Astrocyte of the cerebellum (primary cell): ENCODE measurements at regions not wholly inside any gene's neighbourhood (a gene's known extent, or its start where the extent isn't known, plus 50 kb on each side); places are given as distances from the start of the nearest gene placed in this dataset.

Experiments
- DNase-seq: peaks from one replicate; pipeline ENCODE4 v3.0.0-alpha.2; 2011; ENCODE audit warnings: low read depth
- H3K4me3 ChIP-seq: 2 replicates; pipeline ENCODE4 v1.5.1; 2011; ENCODE audit warnings: mild to moderate bottlenecking, low read depth, low read length, moderate library complexity
- in situ Hi-C: cut with HindIII; loops from 2 replicates; pipeline ENCODE4 v1.10.0; 2017; ENCODE audit warnings: low sequenced_read_pairs
- TF ChIP-seq, protein P1 (sequence below): IDR thresholded peaks from 2 replicates; pipeline ENCODE4 v1.5.1; 2012; ENCODE audit warnings: low read length, low read depth, moderate library complexity, mild to moderate bottlenecking; ENCODE audit errors: missing control alignments

DNA sequence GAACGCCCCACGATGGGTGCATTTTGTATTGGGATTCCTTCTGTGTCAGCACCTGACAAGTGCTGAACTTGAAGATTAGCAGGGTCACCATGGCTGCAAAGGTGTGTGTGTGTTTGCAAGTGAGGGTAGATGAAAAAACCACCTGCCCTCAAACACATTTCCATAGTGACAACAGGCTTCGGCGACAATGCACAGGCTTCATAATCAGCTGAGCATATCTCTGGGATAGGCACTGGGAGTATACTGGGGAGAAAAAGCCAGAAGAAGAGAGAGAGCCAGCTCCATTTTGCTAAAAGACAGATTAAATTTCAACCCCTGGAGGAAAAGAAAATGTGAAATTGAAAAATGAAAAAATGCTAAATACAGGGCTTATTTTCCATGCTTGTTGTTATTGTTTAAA is 656.1 kb downstream of the INHBA start:
- DNase-seq, result no peak
- no peak overlapping the region for H3K4me3 ChIP-seq
- in situ Hi-C loops, result no loop called here
- TF ChIP-seq, protein P1, sequence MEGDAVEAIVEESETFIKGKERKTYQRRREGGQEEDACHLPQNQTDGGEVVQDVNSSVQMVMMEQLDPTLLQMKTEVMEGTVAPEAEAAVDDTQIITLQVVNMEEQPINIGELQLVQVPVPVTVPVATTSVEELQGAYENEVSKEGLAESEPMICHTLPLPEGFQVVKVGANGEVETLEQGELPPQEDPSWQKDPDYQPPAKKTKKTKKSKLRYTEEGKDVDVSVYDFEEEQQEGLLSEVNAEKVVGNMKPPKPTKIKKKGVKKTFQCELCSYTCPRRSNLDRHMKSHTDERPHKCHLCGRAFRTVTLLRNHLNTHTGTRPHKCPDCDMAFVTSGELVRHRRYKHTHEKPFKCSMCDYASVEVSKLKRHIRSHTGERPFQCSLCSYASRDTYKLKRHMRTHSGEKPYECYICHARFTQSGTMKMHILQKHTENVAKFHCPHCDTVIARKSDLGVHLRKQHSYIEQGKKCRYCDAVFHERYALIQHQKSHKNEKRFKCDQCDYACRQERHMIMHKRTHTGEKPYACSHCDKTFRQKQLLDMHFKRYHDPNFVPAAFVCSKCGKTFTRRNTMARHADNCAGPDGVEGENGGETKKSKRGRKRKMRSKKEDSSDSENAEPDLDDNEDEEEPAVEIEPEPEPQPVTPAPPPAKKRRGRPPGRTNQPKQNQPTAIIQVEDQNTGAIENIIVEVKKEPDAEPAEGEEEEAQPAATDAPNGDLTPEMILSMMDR, result no peak

DNA sequence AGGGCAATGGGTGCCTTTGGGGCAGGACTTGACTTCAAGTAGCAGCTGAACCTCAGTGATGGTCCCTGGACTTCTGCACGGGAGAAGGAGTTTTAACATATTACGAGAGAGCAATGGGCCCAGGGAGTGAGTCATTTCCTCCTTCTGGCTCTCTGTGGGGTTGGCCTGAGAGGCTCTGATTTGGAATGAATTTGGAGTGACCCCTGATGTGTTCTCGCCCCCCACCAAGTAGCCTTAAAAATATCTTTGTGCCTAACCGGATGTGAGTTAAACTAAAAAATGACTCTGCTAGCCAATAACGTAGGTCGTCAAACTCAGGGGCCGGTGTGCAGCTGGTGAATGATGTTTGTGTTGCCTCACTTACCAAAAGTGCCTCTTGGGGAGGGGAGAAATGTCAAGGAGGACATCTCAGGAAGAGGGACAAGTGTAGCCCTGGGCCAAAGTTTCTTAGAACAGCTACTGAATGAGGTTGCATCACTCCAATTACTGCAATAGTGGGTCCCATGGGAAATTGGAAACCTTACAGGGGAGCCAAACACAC is 656.6 kb downstream of the INHBA start:
- TF ChIP-seq, protein P1, result no peak
- DNase-seq, result peak; percentile 31
- in situ Hi-C loops, result no loop called here
- H3K4me3 ChIP-seq, result no peak overlapping the region

DNA sequence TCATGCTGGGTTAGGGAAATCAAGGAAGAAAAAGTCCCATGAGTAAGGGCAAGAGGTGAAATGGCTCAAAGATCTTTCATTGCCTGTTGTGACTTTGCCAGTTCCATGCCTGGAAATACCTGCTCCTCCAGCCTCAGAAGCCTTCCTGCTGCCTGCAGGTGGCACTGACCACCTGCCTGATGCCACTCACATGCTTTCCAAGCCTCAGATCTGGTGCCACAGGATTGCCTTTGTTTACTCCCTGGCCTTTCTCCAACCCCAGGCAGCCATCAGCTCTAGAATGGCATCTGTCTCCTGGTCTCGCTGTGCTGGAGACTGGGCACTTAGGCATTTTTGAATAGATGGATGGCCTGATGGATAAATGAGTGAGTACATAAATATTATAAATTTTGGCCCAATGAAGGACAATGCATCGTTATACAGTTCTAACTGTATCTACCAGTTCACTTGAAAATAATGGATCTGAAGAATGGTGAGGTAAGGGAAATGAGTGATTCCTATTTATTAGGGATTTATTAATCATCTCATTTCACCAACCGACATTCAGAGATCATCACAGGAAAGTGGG is 657.2 kb downstream of the INHBA start:
- TF ChIP-seq, protein P1, result no peak
- H3K4me3 ChIP-seq, result no peak overlapping the region
- in situ Hi-C loops, result no loop called here
- no peak for DNase-seq

DNA sequence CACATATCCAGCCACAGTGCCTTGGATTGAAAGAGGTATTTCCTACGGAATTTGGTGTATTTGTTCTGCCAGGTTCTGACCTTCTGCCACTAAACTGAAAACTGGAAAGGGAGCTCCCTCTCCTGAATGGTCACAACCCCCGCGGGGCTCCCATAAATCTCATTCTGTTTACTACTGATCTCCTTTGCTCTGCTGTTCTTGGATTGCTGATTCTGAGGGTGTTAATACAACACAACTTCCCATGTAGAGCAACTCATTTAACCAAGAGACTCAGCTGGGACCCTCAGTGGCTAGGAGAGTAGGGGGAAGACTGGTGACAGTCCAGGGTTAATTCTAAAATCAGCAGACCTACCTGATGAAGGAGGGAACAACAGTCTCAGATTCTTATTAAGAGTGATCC is 662.9 kb downstream of the INHBA start:
- TF ChIP-seq, protein P1, result no peak
- no peak overlapping the region for H3K4me3 ChIP-seq
- in situ Hi-C loops, result loop anchor here (5.0 kb wide), 1 partner anchor 57 kb away; no protein-coding TSS in a partner anchor
- no peak for DNase-seq

DNA sequence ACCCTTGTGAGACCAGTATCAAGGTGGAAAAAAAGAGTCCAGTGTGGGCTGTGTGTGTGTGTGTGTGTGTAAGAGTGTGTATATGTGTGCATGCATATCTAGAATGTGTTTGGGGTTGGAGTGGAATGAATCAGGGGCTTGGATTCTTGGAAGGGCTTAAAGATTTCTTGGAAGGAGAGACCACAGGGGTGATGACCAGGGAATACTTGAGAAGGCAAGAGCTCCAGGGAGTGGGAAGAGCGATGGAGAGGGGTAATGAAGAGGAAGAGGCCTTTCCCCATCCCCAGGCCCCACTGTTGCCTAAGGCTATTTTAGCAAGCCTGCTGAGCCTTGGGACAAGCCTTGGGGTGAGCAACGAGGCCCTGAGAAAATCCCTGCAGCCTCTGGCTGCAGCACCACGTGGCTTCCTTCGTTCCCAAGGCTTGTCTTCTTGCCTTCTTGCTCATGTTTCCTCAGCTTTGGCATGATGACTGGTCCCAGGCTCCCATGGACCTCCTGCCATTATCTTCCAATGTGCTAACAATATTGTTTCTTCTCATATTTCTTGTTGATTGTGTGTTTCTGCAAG is 663.4 kb downstream of the INHBA start:
- DNase-seq, result peak; percentile 67
- no peak overlapping the region for H3K4me3 ChIP-seq
- TF ChIP-seq, protein P1, result no peak
- in situ Hi-C loops, result loop anchor here (5.0 kb wide), 1 partner anchor 58 kb away; no protein-coding TSS in a partner anchor

DNA sequence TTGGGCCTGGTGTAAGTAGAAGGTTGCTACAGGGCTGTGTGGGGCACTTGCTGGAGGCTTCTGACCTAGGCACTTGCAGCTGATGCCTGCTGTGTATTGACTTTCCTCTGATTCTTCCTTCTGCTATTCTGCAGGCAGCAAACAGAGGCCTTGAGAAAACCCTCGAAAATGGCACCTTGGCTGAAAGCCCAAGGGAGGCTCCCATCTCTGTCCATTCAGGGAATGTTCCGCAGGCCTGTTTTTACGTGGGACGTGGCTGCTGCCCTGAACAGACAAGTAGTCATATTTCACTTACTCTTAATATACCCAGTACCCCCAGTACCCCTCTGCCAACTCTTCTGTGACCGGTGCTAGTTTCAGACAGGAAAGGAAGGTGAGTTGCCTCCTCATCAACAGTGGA is 664.7 kb downstream of the INHBA start:
- in situ Hi-C loops, result loop anchor here (5.0 kb wide), 1 partner anchor 59 kb away; no protein-coding TSS in a partner anchor
- no peak overlapping the region for H3K4me3 ChIP-seq
- DNase-seq, result no peak
- TF ChIP-seq, protein P1, result no peak
